ENCODE measurements at regions not wholly inside any gene's neighbourhood (a gene's known extent, or its start where the extent isn't known, plus 50 kb on each side); places are given as distances from the start of the nearest gene placed in this dataset.

- H3K27ac ChIP-seq, result no peak overlapping the region
- no peak overlapping the region for H3K4me3 ChIP-seq
These were observed 157.7 kb upstream of the RPL38 start for GRCh38 chr17:74045608-74046280.

DNA sequence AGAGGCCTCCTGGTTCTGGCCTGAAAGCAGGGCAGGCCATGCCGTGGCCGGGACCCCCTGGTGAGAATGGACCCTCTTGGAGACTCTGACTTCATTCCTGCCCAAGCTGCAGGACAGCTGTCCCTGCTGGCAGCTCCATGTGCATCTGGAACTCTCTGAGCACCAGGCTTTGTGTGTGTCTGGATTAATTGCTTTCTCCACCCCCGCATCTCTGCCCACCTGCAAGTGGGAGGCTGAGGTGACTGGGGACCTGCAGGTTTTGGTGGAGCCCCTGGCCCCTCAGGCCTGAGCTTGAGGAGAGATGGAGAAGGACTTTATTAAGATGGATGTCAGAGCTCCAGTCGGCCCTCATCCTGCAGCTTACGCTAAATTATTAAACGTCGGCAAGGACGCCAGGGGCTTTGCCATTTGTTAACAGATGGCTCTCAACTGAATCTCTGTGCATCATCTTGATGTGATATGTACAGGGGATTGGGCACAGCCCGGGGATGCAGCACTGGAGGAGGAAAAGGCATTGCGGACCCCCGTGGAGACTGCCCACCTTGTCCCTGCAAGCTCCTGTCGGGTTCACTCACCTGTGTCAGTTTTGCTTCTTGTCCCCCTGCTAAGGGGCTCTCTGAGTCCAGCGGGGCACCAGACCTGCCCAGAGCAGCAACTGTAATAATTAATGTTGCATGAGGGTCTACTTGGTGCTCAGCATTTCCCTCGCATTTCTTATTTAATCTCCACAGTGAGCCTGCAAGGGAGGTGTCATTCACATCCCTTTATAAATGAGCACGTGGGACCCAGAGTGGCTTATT, 154.1 kb upstream of the RPL38 start:
- H3K27ac ChIP-seq, result no peak overlapping the region
- no peak overlapping the region for H3K4me3 ChIP-seq

DNA sequence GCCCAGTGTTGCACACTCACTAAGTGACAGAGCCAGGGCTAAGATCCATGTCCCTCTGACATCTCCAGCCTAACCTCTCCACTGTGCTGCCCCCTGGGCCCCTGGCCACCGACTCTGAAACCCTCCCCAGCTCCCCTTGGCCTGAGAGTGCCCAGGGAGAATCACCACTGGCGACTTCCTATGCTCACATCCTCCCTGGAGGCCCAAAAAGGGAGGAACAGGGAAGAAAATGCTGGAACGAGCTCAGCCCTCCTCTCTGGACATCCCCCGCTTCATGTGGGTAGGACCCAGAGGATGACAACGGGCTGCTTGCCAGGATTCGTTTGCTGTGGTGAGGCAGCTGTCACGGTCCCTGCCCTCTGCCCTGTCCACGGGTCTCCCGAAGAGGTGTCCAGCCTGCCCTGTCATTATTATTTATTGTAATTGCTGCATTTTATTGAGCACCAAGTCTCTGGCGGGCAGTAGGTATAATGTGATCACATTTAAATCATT, 153.5 kb upstream of the RPL38 start:
- H3K27ac ChIP-seq, result no peak overlapping the region
- H3K4me3 ChIP-seq, result no peak overlapping the region

DNA sequence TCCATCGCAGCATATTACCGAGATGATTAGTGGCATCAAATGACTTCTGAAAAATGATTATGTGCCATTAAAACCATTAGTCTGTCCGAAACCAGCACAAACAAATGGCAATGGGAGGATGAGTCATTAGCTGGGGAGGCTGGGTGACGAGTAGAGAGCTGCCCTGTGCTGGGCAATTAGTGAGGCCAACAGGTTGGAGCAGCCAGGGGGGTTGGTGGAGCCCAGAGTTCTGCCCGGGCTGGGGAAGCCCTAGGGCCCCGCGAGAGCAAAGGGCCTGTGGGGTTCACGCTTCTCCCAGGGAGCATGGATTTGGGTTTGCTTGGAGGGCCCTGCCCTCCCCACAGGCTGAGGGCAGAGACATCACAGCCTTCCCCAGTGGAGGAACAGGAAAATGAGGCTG, 152.1 kb upstream of the RPL38 start:
- no peak overlapping the region for H3K27ac ChIP-seq
- H3K4me3 ChIP-seq, result no peak overlapping the region

GRCh38 chr17:74052993-74053711, 150.3 kb upstream of the RPL38 start:
- Histone ChIP-seq H3K27ac (no peak overlapping the region), H3K4me3 (no peak overlapping the region)

- Histone ChIP-seq H3K27ac (no peak overlapping the region), H3K4me3 (no peak overlapping the region)
These were observed 149.8 kb upstream of the RPL38 start for GRCh38 chr17:74053712-74054078.

DNA sequence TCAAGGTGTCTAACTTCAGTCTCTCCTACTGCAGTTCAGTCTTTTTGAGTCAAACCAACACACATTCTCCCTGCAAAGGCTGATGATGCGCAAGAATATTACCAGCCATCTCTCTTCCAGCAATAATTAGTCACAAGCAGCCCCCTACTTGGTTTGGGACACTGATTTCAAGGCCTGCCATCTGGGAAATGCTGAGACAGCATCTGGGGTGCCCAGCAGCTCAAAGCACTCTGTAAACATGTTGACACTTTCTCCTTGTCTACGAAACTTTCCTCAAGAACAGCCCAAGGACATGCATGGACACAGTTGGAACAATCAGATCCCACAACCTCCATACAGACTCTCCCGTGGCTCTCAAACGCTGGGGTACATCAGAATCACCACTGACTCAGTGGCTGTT, 149.2 kb upstream of the RPL38 start:
- Histone ChIP-seq H3K27ac (no peak overlapping the region), H3K4me3 (no peak overlapping the region)

GRCh38 chr17:74055508-74056160, 147.8 kb upstream of the RPL38 start:
- Histone ChIP-seq H3K27ac (no peak overlapping the region), H3K4me3 (no peak overlapping the region)

- Histone ChIP-seq H3K27ac (no peak overlapping the region), H3K4me3 (no peak overlapping the region)
These were observed 143.8 kb upstream of the RPL38 start for GRCh38 chr17:74059479-74060240.

DNA sequence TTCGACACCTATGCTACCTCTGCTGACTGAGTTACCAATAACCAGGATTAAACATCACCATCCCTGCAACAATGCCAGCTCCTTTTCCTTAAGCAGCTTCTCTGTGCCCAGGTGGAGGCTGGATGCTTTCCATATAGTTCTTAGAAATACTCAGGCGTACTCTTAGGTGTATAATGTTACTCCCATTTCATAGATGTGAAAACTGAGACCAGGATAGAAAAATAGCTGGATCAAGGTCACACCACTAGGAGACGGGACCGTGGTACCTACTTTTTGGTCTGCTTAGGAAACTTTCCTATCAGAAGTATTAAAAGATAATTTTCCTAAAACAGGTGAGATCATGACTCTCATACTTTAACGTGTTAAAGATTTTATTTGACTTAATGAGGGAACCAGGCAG, 141.7 kb upstream of the RPL38 start:
- no peak overlapping the region for H3K27ac ChIP-seq
- H3K4me3 ChIP-seq, result no peak overlapping the region

GRCh38 chr17:74062234-74062633, 141.2 kb upstream of the RPL38 start:
- H3K27ac ChIP-seq, result no peak overlapping the region
- no peak overlapping the region for H3K4me3 ChIP-seq

DNA sequence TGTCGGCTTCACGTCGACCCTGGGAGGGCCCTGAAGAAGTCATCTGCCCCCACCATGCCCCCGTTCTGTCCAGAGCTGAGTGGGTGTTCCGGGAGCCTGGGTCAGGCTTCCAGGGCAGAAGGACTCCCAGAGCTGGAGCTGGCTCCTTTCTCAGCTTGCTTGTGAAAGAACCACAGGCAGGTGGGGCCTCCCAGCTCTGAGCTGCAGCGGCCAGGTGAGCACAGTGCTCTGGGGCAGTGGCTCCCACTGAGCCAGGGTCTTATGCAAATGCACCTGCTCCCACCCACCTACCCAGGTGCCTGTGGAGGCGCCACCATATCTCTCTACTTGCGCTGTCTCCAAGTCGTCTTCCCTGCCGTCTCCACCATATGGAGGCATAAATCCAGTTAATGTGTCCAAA, 140.0 kb upstream of the RPL38 start:
- H3K4me3 ChIP-seq, result no peak overlapping the region
- H3K27ac ChIP-seq, result no peak overlapping the region

GRCh38 chr17:74070374-74070773, 133.1 kb upstream of the RPL38 start:
- Histone ChIP-seq H3K4me3 (no peak overlapping the region), H3K27ac (no peak overlapping the region)

DNA sequence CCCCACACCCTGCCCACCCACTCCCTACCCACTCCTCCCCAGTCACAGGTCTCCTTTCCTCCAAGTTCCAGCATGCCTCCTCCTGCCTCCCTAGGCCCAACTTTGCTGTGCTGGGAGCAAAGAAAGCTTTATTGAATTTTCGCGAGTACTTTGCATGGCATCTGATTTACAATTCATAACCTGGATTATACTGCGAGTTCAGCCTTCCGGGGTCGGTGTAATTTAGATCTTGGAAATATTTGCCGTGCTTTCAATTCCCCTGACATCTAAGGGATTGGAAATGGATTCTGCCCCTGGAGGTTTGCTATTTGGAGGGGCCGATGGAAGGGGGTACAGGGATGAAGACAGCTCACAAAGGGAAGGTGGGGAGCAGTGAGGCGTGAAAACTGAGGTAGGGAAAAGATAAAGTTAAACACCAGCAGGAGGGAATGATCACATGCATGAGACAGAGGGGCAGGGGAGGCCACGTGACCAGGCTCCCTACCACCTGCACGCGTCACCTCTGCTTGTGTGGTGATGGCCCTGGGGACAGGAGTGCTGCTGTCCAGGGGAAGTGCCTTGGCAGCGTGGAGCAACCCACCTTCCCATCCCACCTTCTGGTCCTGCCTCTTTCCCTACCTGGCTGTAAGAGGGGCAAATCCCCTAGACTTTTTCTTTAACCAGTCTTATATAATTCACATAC, 132.3 kb upstream of the RPL38 start:
- no peak overlapping the region for H3K27ac ChIP-seq
- no peak overlapping the region for H3K4me3 ChIP-seq

DNA sequence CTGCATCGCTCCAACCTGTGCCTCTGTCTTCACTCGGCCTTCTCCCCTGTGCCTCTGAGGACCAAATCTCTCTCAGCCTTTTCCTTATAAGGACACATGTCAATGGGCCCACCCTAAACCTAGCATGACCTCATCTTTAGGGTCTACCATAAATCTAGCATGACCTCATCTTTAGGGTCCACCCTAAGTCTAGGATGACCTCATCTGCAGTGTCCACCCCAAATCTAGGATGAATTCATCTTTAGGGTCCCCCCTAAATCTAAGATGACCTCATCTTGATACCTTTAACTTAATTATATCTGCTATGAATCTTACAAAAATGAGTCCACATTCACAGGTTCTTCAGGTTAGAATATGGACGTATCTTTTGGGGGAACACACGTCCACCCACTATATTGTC, 131.1 kb upstream of the RPL38 start:
- Histone ChIP-seq H3K4me3 (no peak overlapping the region), H3K27ac (no peak overlapping the region)

- no peak overlapping the region for H3K27ac ChIP-seq
These were observed 127.0 kb upstream of the RPL38 start for GRCh38 chr17:74076446-74076845.

GRCh38 chr17:74077231-74077630, 126.2 kb upstream of the RPL38 start:
- no peak overlapping the region for H3K27ac ChIP-seq
- H3K4me3 ChIP-seq, result no peak overlapping the region

More at GRCh38 chr17:74076446-74076845, 127.0 kb upstream of the RPL38 start:
- H3K4me3 ChIP-seq, result no peak overlapping the region

GRCh38 chr17:74078363-74078941, 125.0 kb upstream of the RPL38 start:
- no peak overlapping the region for H3K4me3 ChIP-seq
- no peak overlapping the region for H3K27ac ChIP-seq

Data from skin epidermis (tissue), 12 donors.